Lung microvascular endothelial cell (primary cell): ENCODE measurements at regions not wholly inside any gene's neighbourhood (a gene's known extent, or its start where the extent isn't known, plus 50 kb on each side); places are given as distances from the start of the nearest gene placed in this dataset.

Experiments
- DNase-seq, 2 donors: peaks; one replicate each; pipeline versions ENCODE4 v3.0.0 to v3.0.0-alpha.2; 2010; ENCODE audit warnings: low read depth in 2 of 2

DNA sequence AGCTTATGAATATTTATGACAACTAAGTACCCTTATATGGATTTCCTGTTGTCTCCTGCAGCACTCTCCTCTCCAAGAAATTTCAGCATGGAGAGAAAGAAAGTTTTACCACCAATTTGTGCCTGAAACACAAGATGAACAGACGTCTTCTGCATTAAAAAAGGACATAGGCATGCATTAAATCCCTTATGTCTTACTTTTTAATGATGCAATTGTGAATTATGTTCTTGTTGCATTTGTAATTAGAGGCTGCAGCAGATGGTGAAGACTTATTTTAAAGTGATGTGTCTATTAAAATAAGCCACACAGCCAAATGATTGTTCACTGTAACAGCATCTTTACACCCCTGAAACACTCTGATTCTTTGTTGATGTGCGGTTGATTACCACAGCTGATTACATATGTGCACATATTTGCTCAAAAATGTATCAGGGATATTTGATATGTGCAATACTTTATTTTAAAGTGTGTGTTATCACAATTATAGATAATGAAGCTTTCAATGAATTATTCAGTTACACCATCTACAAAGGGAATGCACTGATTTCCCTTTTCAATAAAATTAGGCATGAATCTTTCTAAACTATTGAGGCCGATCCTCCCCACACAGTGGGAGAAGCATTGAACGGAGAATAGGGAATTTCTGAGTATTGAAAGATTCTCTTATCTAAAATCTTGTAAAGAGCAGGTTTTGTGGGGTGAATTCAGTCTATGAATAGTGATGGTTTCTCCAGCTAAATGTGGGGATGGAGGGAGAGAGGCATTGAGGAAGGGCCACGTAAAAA, 585.1 kb downstream of the SLC4A3 start:
- DNase-seq, result no peak

- no peak for DNase-seq
Observed at GRCh38 chr2:220215785-220216184, 588.4 kb downstream of the SLC4A3 start.

DNA sequence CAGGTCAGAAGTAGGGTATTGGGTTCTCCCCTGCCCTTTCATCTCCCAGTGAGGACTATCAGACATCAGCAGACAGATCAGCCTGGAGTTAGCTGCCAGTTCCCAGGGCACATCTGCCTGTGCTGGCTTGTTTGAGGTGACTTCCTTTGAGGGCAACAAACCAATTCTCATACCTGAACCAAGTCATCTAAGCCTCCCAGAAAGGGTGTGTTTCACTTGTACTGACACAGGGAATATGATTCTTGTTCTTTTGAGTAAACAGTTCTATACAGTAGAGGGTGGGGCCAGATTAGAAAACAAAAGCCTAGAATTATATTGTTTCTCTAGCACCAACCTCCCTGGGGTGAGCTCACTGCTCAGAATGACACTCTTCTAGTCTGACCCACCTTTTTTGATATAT, 591.9 kb downstream of the SLC4A3 start:
- DNase-seq, result no peak

DNA sequence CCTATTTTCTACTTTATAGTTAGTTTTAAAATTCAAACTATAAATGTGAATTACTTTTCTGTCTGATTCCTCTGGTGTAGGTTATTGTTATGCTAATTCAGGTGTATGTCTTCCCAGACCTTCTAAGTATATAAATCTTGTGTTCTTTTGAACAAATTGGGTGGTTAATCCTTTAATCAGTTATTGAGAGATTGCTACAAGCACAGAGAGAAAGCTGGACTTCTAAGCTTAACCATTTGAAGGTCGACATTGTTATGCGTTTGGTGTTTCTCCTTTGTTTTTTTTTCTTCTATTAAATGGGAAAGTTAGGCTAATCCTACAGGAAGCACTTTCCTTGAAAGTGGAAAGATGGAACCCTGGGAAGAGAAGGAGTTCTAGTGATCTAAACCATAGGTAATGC, 592.6 kb downstream of the SLC4A3 start:
- DNase-seq, result no peak

- DNase-seq, result no peak
Observed at GRCh38 chr2:220221992-220222391, 594.6 kb downstream of the SLC4A3 start.

GRCh38 chr2:220224691-220225543, 597.5 kb downstream of the SLC4A3 start:
- no peak for DNase-seq

- DNase-seq, result no peak
Observed at GRCh38 chr2:220226076-220226475, 598.6 kb downstream of the SLC4A3 start.

DNA sequence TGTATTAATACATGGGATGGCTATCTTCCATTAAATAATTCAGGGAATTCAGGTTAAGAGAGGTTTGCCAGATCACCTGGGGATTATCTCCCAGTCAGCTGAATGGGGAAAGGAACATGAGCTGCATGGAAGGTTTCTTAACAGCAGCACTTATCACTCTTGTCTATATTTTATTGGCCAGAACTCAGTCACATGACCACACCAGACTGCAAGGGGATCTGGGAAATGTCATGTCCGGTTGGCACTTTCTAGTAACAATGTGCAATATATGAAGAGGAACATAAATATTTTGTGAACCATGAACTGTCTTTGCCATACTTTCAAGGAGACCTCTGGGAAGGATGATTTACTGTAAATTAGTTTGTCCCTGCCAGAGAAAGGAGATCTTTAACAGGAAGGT, 599.1 kb downstream of the SLC4A3 start:
- DNase-seq, result no peak

DNA sequence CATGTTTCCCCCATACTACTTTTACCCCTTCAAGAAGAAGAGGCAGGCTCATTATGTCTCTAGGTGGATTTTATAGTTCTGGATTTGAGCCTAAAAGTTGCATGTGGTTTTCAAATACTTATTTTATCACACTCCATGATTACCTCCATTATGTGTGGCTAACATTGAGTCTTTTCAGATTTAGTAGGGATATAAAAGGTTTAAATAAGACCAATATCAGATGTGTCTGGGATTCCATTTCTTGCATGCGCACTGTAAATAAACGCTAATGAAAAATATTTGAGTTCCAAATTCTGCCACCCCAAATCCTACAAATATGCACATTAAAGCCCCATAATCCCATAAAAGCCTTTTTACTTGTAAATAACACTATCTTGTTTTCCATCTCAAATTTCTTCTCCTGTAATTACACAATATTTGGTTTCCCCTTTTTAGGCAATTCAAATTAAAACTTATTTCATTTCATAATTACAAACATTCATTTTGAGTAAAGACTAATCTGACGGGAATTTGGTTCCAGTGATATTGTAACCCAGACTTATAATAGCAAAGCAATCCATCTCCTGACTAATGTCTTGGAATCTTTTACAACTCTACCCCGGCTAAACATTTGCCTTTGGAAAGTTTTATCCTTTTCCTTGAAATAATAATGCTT, 600.0 kb downstream of the SLC4A3 start:
- DNase-seq, result no peak

DNA sequence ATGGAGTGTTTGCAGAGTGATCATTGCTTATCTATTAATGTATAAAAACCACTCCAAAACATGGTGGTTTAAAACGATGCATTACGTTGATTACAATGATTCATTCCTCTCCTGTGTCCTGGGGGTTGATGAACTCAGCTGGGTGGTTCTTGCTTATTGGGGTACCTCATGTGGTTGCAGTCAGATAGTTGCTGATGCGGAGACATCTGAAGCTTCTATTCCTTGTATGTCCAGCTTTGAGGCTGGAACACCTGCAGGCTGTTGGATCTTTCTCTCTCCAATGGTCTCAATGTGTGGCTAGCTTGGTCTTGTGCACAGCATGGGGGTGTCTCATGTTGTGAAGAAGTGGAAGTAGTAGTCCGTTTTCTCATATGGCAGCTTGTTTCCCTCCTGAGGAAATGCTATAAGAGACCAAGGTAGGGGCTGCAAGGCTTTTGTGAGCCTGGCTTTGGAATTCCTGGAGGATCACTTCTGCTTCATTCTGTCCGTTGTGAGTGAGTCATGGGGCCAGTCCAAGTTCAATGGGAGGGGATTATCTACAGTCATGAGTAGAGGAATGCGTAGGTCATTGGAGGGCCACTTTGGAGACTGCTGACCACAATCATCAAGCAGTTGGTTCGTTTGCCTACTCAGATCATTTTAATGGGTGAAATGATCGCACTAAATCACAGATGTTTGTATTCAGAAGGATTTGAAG, 601.0 kb downstream of the SLC4A3 start:
- peak in 1 of 2 donors; percentile 1 for DNase-seq

GRCh38 chr2:220240641-220241040, 613.2 kb downstream of the SLC4A3 start:
- no peak for DNase-seq

GRCh38 chr2:220241423-220241822, 614.0 kb downstream of the SLC4A3 start:
- DNase-seq, result no peak

- DNase-seq, result no peak
Observed at GRCh38 chr2:220243571-220243970, 616.1 kb downstream of the SLC4A3 start.

DNA sequence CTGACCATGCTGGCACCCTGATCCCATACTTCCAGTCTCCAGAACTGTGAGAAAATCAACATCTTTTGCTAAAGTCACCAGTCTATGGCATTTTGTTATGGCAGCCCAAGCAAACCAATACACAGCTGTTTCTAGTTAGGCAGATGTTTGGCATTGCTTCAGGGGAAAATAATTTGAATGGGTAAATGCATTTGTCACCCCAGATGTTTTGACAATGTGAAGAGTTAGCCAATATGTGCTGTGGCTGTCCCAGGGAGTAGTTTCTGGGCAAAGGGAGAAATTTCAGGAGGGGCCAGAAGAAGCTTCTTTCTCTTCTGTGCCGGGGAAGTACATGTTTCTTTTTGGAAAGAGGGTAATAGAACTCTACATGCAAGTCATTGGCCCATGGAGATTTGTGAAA, 619.0 kb downstream of the SLC4A3 start:
- DNase-seq, result no peak

DNA sequence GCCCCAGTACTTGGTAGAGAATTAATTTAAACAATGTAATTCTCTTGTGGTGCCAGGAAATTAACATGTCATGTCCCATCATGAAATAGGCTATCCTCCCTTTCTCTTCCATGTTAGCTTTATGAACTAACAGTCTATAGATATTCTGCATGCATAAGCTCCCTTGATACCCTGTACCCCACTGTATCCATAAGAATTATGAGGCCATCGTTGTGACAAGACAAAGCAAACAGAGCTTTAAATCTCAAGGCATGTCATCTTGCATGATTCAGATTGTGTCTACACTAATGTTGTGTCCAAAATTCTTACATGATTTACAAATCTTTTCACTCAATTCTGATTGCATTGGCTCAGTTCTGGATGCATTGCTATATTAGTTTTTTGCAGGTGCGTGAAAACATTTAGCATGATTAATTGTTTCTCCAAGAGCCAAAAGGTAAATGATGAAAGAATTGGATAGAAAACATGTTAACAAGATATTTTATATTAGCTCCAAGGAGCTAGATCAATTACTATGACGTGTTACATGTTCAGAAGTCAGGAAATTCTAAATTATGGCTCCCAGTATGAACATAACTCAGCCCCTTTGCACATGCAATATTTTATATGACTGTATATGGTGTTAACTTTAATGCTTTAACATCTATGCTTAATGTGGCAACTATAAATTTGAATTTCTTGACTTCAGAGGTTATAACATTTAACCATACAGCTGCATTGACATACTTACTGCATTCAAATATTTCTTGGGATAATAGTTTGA, 620.3 kb downstream of the SLC4A3 start:
- DNase-seq, result no peak

DNA sequence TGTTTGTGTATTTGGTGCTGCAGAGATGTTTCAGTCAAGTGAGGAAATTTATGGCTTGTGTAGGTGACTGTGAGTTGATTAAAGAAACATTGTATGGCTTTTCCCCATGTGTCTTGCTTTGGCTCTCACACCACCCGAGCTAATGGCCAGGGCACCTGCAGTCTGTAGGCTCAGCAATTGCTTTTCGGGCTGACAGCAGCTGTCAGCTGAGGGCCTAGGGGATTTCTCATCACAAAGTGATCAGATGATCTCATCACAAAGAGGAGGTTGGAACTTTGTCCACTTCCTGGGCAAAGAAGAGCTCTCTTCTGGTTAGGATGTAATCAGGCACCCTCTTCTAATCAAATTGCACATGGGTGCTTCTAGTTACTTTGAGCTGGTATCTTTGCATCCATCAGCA, 632.2 kb downstream of the SLC4A3 start:
- no peak for DNase-seq

- no peak for DNase-seq
Observed at GRCh38 chr2:220263300-220263699, 635.9 kb downstream of the SLC4A3 start.

DNA sequence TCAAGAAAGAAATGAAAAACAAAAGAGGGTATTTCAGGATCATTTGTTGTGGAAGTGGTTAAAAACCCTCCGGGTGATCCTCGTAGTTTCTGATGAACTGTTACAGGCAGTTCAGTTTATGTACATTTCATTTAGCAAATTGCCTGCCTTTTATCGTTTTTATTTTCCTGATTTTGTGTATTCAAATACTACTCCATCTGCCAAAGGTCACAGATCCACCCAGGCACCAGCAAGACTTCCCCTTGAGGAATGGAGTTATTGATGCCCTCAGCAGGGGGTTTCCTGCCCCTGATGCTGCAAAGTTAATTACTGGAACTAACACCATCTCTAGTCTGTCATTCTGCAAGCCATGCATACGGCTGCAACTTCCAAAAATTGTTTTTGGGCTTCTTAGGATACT, 641.9 kb downstream of the SLC4A3 start:
- DNase-seq, result no peak

DNA sequence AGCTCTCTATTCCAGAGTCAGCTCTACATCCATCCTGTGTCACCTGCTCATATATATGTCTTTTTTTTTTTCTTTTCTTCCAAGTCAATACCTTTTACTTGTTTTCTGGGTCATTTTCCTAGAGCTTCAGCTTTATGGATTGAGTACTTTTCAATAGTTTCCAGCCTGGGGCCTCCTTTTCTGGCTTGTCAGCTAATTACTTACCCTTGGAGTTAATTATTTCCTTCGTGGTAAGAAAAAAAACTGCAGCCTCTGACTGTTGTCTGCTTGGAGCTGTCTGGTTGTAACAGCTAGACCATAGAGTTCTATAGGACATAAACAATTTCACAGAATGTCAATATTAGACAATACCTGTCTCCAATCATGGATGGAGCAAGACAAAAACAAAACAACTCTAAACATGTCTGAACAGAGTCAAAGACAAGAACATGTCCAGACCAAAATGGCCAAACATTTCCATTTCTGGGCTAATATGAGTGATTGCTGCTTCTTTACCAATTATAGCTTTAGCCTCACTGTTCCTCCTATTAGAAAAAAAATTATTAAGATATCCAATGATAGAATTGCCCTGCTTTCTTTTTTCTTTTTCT, 643.1 kb downstream of the SLC4A3 start:
- DNase-seq, result no peak

GRCh38 chr2:220272656-220273055, 645.2 kb downstream of the SLC4A3 start:
- DNase-seq, result no peak

DNA sequence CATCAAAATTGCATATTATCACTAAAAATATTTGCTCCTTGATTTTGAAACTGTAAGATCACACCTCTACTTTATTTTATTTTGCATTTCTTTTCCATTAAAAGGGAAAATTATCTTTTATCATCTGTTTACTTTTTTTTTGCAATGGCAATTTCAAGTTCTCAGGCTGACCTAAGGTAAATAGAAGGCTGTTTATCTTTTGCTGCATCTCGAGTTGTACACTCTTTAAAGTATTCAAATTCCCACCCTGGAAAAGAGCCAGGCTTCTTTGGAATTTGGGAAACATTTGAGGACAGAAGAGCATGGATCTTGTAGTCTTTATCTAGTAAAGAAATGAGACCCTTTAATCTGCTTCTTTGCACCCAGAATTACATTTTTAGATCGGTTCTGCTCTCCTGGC, 645.7 kb downstream of the SLC4A3 start:
- DNase-seq, result no peak
